AG04450 (cell line): ENCODE measurements at regions not wholly inside any gene's neighbourhood (a gene's known extent, or its start where the extent isn't known, plus 50 kb on each side); places are given as distances from the start of the nearest gene placed in this dataset.

Experiments
- CTCF ChIA-PET: fragments of 300-600, 350-600 bp; formaldehyde crosslinking; extraction: SDS; loops from one replicate; lab custom pipeline; 2022; ENCODE audit warnings: antibody characterized with exemption, inconsistent platforms; lab: Charles Lee
- POLR2A ChIA-PET: fragments of 350-600 bp; formaldehyde crosslinking; extraction: SDS; loops from one replicate; lab custom pipeline; 2021; ENCODE audit warnings: antibody characterized with exemption, inconsistent platforms; lab: Yijun Ruan, JAX
- DNase-seq: peaks from one replicate; pipeline ENCODE4 v3.0.0-alpha.2; 2011; ENCODE audit warnings: low read depth, low spot score
- H3K27ac ChIP-seq: one replicate; pipeline ENCODE4 v1.5.1; 2012; ENCODE audit warnings: low read depth, low read length, control low read depth
- H3K27me3 ChIP-seq: one replicate; pipeline ENCODE4 v1.6.0; 2012; ENCODE audit warnings: low read length; ENCODE audit not compliant: control insufficient read depth, insufficient read depth
- H3K4me3 ChIP-seq: 2 replicates; pipeline ENCODE4 v1.5.1; 2011; ENCODE audit warnings: mild to moderate bottlenecking, low read depth, low read length, control low read depth
- H3K9me3 ChIP-seq: 2 replicates; pipeline ENCODE4 v1.5.1; 2012; ENCODE audit warnings: low read length; ENCODE audit not compliant: control insufficient read depth, insufficient read depth
- CTCF ChIP-seq: IDR thresholded peaks from 2 replicates; pipeline ENCODE4 v1.5.1; 2011; ENCODE audit warnings: low read depth, low read length, control low read depth, inconsistent platforms

- TF ChIP-seq CTCF = no peak
- ChIA-PET POLR2A (no interaction called here), CTCF (interaction anchor here (0.6 kb wide), 1 partner anchor 913 kb away, joined by 4 read pairs; no protein-coding TSS in a partner anchor)
- H3K27me3 ChIP-seq = no peaks in the 10 kb centered on the region
- no peaks in the 10 kb centered on the region for H3K9me3 ChIP-seq
- DNase-seq = no peak
- H3K4me3 ChIP-seq = no peak overlapping the region
- no peak overlapping the region for H3K27ac ChIP-seq
Measured at GRCh38 chrX:21158678-21159077, 215.5 kb upstream of the CNKSR2 start.

GRCh38 chrX:21166272-21166982 lies 207.8 kb upstream of the CNKSR2 start:
- ChIA-PET POLR2A (no interaction called here), CTCF (interaction anchor here (0.9 kb wide), 1 partner anchor 636 kb away, joined by 3 read pairs; no protein-coding TSS in a partner anchor)
- Histone ChIP-seq H3K4me3 (no peak overlapping the region), H3K27me3 (no peaks in the 10 kb centered on the region), H3K27ac (no peak overlapping the region), H3K9me3 (no peaks in the 10 kb centered on the region)
- no peak for TF ChIP-seq CTCF
- DNase-seq = no peak

GRCh38 chrX:21167011-21167410 lies 207.2 kb upstream of the CNKSR2 start:
- no peaks in the 10 kb centered on the region for H3K27me3 ChIP-seq
- no peak overlapping the region for H3K4me3 ChIP-seq
- no peak for DNase-seq
- ChIA-PET CTCF (no interaction called here), POLR2A (no interaction called here)
- no peak overlapping the region for H3K27ac ChIP-seq
- H3K9me3 ChIP-seq = no peaks in the 10 kb centered on the region
- no peak for TF ChIP-seq CTCF

GRCh38 chrX:21167494-21167893 lies 206.7 kb upstream of the CNKSR2 start:
- ChIA-PET POLR2A (no interaction called here), CTCF (no interaction called here)
- Histone ChIP-seq H3K27ac (no peak overlapping the region), H3K27me3 (no peaks in the 10 kb centered on the region), H3K9me3 (no peaks in the 10 kb centered on the region), H3K4me3 (no peak overlapping the region)
- no peak for TF ChIP-seq CTCF
- DNase-seq = no peak

- POLR2A ChIA-PET = no interaction called here
Measured at GRCh38 chrX:21168401-21169160, 205.6 kb upstream of the CNKSR2 start.

More at GRCh38 chrX:21168401-21169160, 205.6 kb upstream of the CNKSR2 start:
- H3K4me3 ChIP-seq = no peak overlapping the region
- CTCF ChIA-PET = no interaction called here
- no peaks in the 10 kb centered on the region for H3K27me3 ChIP-seq
- no peak for DNase-seq
- H3K27ac ChIP-seq = no peak overlapping the region
- TF ChIP-seq CTCF = no peak
- H3K9me3 ChIP-seq = no peaks in the 10 kb centered on the region
